ENCODE measurements at regions not wholly inside any gene's neighbourhood (a gene's known extent, or its start where the extent isn't known, plus 50 kb on each side); places are given as distances from the start of the nearest gene placed in this dataset.

DNA sequence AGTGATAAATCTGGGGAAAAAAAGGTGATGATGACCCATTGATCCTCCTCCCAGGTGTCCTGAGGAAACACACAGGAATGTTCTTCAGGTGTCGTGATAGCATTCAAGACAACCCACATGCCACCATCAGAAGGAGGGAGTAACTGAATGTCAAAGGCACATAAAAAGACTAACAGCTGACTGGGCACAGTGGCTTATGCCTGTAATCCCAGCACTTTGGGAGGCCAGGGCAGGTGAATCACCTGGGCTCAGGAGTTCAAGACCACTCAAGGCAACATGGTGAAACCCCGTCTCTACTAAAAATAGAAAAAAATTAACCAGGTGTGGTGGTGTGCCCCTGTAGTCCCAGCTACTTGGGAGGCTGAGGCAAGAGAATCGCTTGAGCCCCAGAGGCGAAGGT lies 82.3 kb upstream of the CST7 start:
- peaks cover 0 to 4% (median 0%) of the 10 kb centered on the region in 4 donors for H3K27me3 ChIP-seq
- H3K4me3 ChIP-seq: no peak overlapping the region
- no peak for DNase-seq
- no peaks in the 10 kb centered on the region for H3K36me3 ChIP-seq
- peaks cover 0 to 10% (median 0%) of the 10 kb centered on the region in 3 donors for H3K9me3 ChIP-seq
- TF ChIP-seq CTCF (IDR thresholded peaks at IDR 0.05): no peak
- no peak for TF ChIP-seq POLR2A (IDR thresholded peaks at IDR 0.05)
- no peaks in the 10 kb centered on the region for H3K4me1 ChIP-seq
- H3K27ac ChIP-seq: no peak overlapping the region
- intact Hi-C loops (cut with DNase I): no loop called here
- WGBS, 2 donors: 91 to 92% methylated on average over 4 of the region's 4 CpGs

DNA sequence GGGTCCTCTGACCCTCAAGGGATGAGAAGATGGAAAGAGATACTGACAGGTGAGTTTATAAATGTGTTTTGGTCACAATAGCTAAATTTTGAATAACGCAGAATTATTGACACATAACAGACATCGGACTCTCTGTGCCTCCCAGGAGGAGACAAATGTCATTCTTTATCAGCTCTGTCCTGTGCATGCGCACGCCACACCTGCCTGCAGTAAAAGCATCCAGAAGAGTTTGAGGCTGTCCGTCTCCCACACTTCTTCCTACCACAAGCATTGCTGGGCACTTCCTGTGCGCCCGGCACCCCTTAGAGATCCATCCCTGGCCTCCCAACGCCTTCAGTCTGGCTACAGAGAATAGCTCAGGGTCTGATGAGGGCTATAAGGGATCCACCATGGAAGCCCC lies 81.5 kb upstream of the CST7 start:
- no peak for DNase-seq
- peaks cover 0 to 10% (median 0%) of the 10 kb centered on the region in 3 donors for H3K9me3 ChIP-seq
- H3K4me3 ChIP-seq: no peak overlapping the region
- no peak for TF ChIP-seq POLR2A (IDR thresholded peaks at IDR 0.05)
- no peak for TF ChIP-seq CTCF (IDR thresholded peaks at IDR 0.05)
- H3K27ac ChIP-seq: no peak overlapping the region
- intact Hi-C loops (cut with DNase I): no loop called here
- peaks cover 0 to 7% (median 0%) of the 10 kb centered on the region in 4 donors for H3K27me3 ChIP-seq
- H3K4me1 ChIP-seq: no peaks in the 10 kb centered on the region
- 92 to 93% methylated on average over 7 to 8 of the region's 8 CpGs for WGBS, 2 donors
- H3K36me3 ChIP-seq: no peaks in the 10 kb centered on the region

DNA sequence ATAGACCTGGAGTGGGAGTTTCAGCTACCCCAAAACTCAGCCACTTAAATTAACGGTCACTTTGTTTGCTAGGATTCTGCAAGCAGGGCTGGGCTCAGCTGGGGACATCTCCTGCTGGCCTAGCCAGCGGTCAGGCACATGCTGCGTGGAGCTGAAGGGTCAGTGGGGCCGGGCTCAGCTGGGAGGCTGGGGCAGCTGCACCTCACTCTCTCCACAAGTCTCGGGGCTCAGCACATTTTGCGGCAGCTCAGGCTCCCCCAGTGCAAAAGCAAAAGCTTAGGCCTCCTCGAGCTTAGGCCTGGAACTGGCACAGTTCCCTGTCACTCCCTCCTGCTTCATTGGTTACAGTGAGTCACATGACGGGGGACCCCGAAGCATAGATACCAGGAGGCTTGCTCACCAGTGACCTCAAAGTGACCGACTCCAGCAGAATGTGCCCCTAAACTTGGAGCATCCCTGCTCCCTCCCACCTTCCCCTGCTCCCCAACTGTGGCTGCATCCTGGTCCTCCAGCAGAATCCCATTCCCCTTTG lies 80.6 kb upstream of the CST7 start:
- WGBS, 2 donors: 60 to 85% methylated on average over 1 to 7 of the region's 10 CpGs
- no peak overlapping the region for H3K4me3 ChIP-seq
- DNase-seq: no peak
- peaks cover 0 to 10% (median 0%) of the 10 kb centered on the region in 3 donors for H3K9me3 ChIP-seq
- H3K27ac ChIP-seq: no peak overlapping the region
- intact Hi-C loops (cut with DNase I): no loop called here
- TF ChIP-seq CTCF (IDR thresholded peaks at IDR 0.05) (no peak), POLR2A (IDR thresholded peaks at IDR 0.05) (no peak)
- no peaks in the 10 kb centered on the region for H3K36me3 ChIP-seq
- H3K27me3 ChIP-seq: peaks cover 0 to 16% (median 0%) of the 10 kb centered on the region in 4 donors
- no peaks in the 10 kb centered on the region for H3K4me1 ChIP-seq

GRCh38 chr20:24868959-24869358 lies 80.1 kb upstream of the CST7 start:
- no peak overlapping the region for H3K27ac ChIP-seq
- intact Hi-C loops (cut with DNase I): no loop called here
- DNase-seq: no peak
- no peak overlapping the region for H3K4me3 ChIP-seq
- H3K9me3 ChIP-seq: peaks cover 0 to 10% (median 0%) of the 10 kb centered on the region in 3 donors
- 85 to 100% methylated on average over 1 to 5 of the region's 6 CpGs for WGBS, 2 donors
- peaks cover 0 to 19% (median 0%) of the 10 kb centered on the region in 4 donors for H3K27me3 ChIP-seq
- H3K4me1 ChIP-seq: no peaks in the 10 kb centered on the region
- TF ChIP-seq CTCF (IDR thresholded peaks at IDR 0.05) (no peak), POLR2A (IDR thresholded peaks at IDR 0.05) (no peak)
- no peaks in the 10 kb centered on the region for H3K36me3 ChIP-seq

GRCh38 chr20:24870057-24870456 lies 79.0 kb upstream of the CST7 start:
- no peak for TF ChIP-seq CTCF (IDR thresholded peaks at IDR 0.05)
- WGBS, 2 donors: 79 to 87% methylated on average over 3 of the region's 3 CpGs
- Histone ChIP-seq H3K36me3 (no peaks in the 10 kb centered on the region), H3K9me3 (peaks cover 0 to under 1% (median 0%) of the 10 kb centered on the region in 3 donors), H3K4me1 (no peaks in the 10 kb centered on the region), H3K27me3 (peaks cover 0 to 24% (median 0%) of the 10 kb centered on the region in 4 donors), H3K4me3 (no peak overlapping the region), H3K27ac (no peak overlapping the region)
- DNase-seq: no peak
- intact Hi-C loops (cut with DNase I): no loop called here

Data from esophagus squamous epithelium (tissue), 5 donors.